ENCODE measurements at regions not wholly inside any gene's neighbourhood (a gene's known extent, or its start where the extent isn't known, plus 50 kb on each side); places are given as distances from the start of the nearest gene placed in this dataset.

- TF ChIP-seq CTCF (IDR thresholded peaks at IDR 0.05; ENCODE audit: insufficient read depth, low read length, poor library complexity, severe bottlenecking) (no peak), EZH2phosphoT487 (conservative IDR thresholded peaks at IDR 0.05; ENCODE audit: low read length) (no peak)
These were observed 286.0 kb downstream of the TRIB2 start for GRCh38 chr2:13002536-13003331.
